LNCaP clone FGC (cell line): ENCODE measurements at regions not wholly inside any gene's neighbourhood (a gene's known extent, or its start where the extent isn't known, plus 50 kb on each side); places are given as distances from the start of the nearest gene placed in this dataset.

Experiments used
- DNase-seq: peaks from one replicate; pipeline ENCODE4 v3.0.0-alpha.2; 2011; ENCODE audit warnings: low read depth
- H3K4me3 ChIP-seq: 2 replicates; pipeline ENCODE4 v1.5.1; 2011; ENCODE audit warnings: mild to moderate bottlenecking, low read depth, low read length, control low read depth
- CTCF ChIP-seq: IDR thresholded peaks from 2 replicates; pipeline ENCODE4 v1.5.1; 2012; ENCODE audit warnings: mild to moderate bottlenecking; ENCODE audit not compliant: control insufficient read depth, insufficient read depth; ENCODE audit errors: extremely low read depth

GRCh38 chr1:22376001-22376400, 75.7 kb upstream of the ZBTB40 start:
- TF ChIP-seq CTCF = no peak

GRCh38 chr1:22376546-22376945, 75.1 kb upstream of the ZBTB40 start:
- no peak overlapping the region for H3K4me3 ChIP-seq
- TF ChIP-seq CTCF = no peak
- no peak for DNase-seq

More at GRCh38 chr1:22376001-22376400, 75.7 kb upstream of the ZBTB40 start:
- DNase-seq = no peak
- H3K4me3 ChIP-seq = no peak overlapping the region

GRCh38 chr1:22376976-22377375, 74.7 kb upstream of the ZBTB40 start:
- H3K4me3 ChIP-seq = no peak overlapping the region
- TF ChIP-seq CTCF = no peak
- DNase-seq = no peak

GRCh38 chr1:22379566-22379965, 72.1 kb upstream of the ZBTB40 start:
- TF ChIP-seq CTCF = no peak
- no peak overlapping the region for H3K4me3 ChIP-seq
- no peak for DNase-seq

GRCh38 chr1:22380024-22380785, 71.4 kb upstream of the ZBTB40 start:
- H3K4me3 ChIP-seq = no peak overlapping the region
- no peak for TF ChIP-seq CTCF
- no peak for DNase-seq

- no peak for DNase-seq
- no peak for TF ChIP-seq CTCF
- no peak overlapping the region for H3K4me3 ChIP-seq
Measured at GRCh38 chr1:22383526-22384294, 67.9 kb upstream of the ZBTB40 start.
